ENCODE measurements at regions not wholly inside any gene's neighbourhood (a gene's known extent, or its start where the extent isn't known, plus 50 kb on each side); places are given as distances from the start of the nearest gene placed in this dataset.

- TF ChIP-seq CTCF (IDR thresholded peaks at IDR 0.05) (no peak), POLR2AphosphoS5 (IDR thresholded peaks at IDR 0.05) (no peak)
Observed at GRCh38 chr21:43320526-43320925, 106.4 kb downstream of the SIK1 start.
